ENCODE measurements at regions not wholly inside any gene's neighbourhood (a gene's known extent, or its start where the extent isn't known, plus 50 kb on each side); places are given as distances from the start of the nearest gene placed in this dataset.

GRCh38 chr5:122723606-122724352 lies 51.1 kb upstream of the SNX2 start:
- H4K20me1 ChIP-seq (ENCODE audit: insufficient read depth, low read length) = no peaks in the 10 kb centered on the region
- no peaks in the 10 kb centered on the region for H3K27me3 ChIP-seq (replicated peaks; ENCODE audit: insufficient read depth, low read length)
- H3K4me2 ChIP-seq (ENCODE audit: low read depth, low read length) = peak overlapping the region; percentile 3; the same call in 1 of the 2 replicates
- H3K4me3 ChIP-seq (ENCODE audit: low read length) = no peak overlapping the region
- no peaks in the 10 kb centered on the region for H3K36me3 ChIP-seq (replicated peaks; ENCODE audit: insufficient read depth, low read length)
- DNase-seq = peak; percentile 57
- H3K79me2 ChIP-seq (ENCODE audit: low read length) = no peaks in the 10 kb centered on the region
- H3K9me2 ChIP-seq (replicated peaks; ENCODE audit: insufficient read depth, low read length) = no peaks in the 10 kb centered on the region
- no peak overlapping the region for H3K9ac ChIP-seq (ENCODE audit: low read length)
- peaks cover 6% of the 10 kb centered on the region; the same call in 1 of the 2 replicates for H3K4me1 ChIP-seq (ENCODE audit: low read length)
- TF ChIP-seq EZH2phosphoT487 (IDR thresholded peaks at IDR 0.05; ENCODE audit: low read length) (no peak), EZH2 (optimal IDR thresholded peaks at IDR 0.05; ENCODE audit: low read depth, low read length) (no peak), CTCF (IDR thresholded peaks at IDR 0.05; ENCODE audit: low read length) (no peak)
- H3K9me3 ChIP-seq (replicated peaks; ENCODE audit: insufficient read depth, low read length) = no peaks in the 10 kb centered on the region
- H3K27ac ChIP-seq (ENCODE audit: low read length) = no peak overlapping the region
- H2AFZ ChIP-seq (ENCODE audit: low read length) = no peak overlapping the region
- H3F3A ChIP-seq (ENCODE audit: insufficient read depth, low read length) = no peaks in the 10 kb centered on the region

Measured in MM.1S (cell line).